GM19438 (cell line): ENCODE measurements at regions not wholly inside any gene's neighbourhood (a gene's known extent, or its start where the extent isn't known, plus 50 kb on each side); places are given as distances from the start of the nearest gene placed in this dataset.
A peak's percentile ranks its signal among the peaks of the same experiment; 100 is the strongest.

ENCODE experiments used
- ATAC-seq: cut with Tn5 transposase; IDR thresholded peaks from one replicate; pipeline ENCODE4 v1.9.1; 2021; ENCODE audit warnings: low read depth; ENCODE audit not compliant: unreplicated experiment

DNA sequence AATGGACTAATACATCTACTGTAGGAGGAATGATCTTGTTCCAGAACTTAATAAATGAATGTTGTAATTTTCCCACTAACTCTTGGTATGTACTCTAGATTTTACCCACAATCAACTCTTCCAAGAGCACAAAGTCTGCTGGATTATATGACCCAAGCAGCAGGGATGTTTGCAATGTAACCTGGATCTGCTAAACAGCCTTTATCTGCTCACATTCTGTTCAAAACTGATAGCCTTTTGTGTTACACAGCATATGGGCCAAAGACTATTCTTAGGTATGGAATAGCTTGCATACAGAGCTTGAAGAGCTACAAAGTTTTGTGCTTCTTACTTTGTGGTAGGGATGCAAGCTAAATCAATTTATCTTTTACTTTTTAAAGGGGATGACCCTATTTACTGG, 213.7 kb upstream of the DCN start:
- ATAC-seq, result no peak

DNA sequence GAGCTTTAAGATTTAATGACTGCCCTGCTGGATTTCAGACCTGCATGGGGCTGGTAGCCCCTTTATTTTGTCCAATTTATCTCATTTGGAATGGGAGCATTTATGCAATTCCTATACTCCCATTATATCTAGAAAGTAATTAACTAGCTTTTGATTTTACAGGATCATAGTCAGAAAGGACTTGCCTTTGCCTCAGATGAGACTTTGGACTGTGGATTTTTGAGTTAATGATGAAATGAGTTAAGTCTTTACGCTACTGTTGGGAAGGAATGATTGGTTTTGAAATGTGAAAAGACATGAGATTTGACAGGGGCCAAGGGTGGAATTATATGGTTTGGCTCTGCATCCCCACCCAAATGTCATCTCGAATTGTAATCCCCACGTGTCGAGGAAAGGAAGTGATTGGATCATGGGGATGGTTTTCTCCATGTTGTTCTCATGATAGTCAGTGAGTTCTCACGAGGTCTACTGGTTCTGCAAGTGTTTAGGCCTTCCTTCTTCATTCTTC, 213.1 kb upstream of the DCN start:
- ATAC-seq, result no peak

DNA sequence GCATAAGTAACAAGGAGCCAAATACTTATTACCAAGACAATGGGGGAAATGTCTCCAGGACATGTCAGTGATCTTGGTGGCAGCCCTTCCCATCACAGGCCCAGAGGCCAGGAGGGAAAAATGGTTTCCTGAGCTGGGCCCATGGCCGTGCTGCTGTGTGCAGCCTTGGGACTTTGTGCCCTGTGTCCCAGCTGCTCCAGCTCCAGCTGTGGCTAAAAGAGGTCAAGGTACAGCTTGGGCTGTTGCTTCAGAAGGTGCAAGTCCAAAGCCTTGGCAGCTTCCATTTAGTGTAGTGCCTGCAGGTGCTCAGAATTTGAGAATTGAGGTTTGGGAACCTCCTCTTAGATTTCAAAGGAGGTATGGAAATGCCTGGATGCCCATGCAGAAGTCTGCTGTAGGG, 212.3 kb upstream of the DCN start:
- no peak for ATAC-seq

DNA sequence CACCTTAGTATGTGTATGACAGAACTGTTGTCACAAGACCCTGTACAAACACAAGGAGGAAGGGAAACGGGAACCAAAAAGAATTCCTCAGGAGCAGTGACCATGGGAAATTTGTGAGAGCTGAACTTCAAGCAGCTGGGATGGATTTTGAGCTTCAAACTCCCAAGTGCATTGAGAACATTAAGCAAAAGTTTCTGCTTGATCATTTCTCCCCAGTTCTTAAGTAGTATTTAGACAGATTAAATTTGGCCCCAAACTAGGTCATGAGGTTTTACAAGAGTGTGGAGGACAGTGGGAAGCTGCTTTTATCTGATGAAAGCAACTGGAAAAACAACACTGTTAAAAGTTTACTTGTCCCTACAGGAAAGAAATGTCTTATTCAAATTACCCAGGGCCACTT, 206.0 kb upstream of the DCN start:
- no peak for ATAC-seq

DNA sequence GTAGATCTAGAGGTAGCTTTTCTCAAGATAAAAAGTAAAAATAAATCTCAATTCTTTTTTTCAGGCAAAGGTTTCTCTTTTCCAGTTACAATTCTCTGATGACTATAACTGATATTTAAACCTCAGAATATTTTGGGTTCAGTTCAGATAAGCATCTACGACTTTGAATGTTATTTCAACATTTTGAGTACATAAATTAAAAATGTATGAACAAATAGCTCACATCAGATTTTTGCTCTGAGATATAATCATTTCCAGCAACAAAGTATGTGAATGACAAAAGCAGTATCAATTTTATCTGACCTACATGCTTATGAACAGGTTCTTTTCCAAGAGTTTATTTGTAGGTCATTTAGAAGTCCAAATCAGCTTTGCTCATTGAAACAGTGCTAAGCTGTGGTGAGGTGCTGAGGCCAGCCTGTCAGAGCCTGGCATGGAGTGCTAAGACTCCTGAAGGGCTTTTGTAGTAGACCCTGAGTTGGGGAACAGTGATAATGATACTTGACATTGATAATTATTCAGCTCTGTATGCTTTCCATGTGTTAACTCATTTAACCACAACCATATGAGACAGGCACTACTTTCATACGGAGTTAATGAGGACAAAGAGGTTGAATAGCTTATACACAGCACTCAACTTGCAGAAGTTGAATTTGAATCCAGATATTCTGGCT, 205.0 kb upstream of the DCN start:
- ATAC-seq, result no peak

DNA sequence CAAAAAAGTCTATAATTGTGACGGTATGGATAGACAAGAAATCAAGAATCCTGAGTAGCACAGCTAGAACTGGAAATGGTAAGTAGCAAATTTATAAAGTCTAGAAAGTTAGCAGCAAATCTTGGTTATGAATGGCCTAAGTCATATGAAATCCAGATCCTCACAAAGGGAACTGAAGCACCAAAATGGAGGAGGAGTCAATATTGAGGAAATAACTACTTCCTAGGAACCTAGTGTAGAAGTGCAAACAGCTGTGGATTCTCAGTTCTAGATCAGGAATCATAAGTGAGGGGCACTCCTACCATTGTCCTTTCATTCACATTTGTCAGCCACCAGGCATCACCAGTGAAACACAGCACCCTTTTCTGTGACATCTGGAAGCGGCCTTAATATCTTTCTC, 202.2 kb upstream of the DCN start:
- no peak for ATAC-seq

DNA sequence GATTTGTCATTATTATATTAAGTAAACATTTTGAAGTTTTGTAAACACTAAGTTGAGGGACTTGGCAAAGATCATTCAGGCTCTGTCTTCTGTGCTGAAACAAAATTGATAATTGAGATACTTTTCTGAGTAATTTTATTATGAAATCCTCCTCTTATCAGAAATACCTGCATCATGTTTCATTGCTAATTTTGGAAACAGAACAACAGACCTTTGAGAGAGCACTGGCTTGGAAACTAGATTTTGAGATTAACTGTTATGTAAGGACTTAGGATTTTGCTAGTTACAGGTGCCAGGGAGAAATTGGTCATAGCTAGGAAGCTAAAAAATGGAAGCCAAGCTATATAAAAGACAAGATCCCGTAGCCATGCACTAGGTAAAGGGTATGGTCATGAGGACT, 201.7 kb upstream of the DCN start:
- no peak for ATAC-seq

DNA sequence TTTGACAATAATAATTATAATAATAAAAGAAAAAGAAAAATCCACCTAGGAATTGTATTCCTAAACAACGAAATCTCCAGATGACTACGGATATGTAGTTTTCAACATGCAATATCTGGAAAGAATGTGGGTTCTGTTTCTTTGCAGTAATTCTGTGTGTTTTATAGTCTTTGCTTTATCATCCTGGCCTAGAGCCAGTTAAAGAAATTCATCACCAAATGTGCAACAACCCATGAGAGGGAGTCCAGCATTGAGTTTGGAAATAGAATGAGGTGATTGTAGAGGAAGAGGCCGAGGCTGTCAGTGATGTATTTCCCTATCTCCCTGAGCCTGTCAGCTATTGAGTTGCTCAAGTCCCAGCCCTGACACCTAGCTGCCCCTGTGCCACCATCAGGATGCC, 200.5 kb upstream of the DCN start:
- no peak for ATAC-seq

DNA sequence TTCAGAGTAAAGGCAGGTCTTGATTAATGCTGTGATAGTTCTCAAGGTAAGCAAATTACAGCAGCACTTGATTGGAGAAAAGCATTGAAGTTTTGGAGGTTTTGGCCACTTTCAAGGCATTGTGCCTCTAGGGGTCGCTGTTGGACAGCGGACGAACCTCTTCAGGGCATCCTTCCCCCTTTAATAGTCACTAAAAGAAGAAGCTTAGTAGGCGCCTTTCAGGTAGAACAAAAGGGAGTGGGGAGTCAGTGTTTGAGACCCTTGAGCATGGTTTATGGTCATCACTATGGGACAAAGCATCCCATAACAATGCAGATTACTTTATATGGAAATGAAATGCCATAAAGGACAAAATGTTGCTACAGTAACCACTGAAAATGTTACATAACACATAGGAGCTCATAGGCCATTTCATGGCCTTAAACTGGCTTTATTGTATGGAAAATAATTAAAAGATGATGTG, 199.5 kb upstream of the DCN start:
- ATAC-seq, result peak; percentile 86

DNA sequence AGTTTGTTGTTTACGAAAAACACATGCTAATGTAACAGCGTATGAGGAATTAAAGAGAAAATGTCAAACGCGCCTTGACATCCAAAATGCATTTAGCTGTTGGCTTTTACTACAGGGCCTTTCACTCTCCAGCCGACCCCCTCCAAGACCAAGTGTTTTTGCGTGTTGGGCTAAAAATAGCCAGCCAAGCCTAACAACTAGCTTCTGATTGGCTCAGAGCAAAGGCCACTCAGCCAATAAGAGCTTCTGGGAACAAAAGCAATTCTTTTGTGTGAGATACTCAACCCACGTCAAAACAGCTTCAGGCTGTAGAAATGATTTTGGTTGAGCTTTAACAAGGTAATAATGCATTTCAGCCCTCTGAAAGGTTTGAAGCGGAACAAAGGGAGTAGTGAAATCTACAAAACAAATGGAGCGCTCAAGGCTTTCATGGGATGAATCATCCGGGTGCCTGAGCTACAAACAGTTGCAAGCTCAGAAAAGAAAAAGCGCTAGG, 198.7 kb upstream of the DCN start:
- ATAC-seq, result peak; percentile 43

DNA sequence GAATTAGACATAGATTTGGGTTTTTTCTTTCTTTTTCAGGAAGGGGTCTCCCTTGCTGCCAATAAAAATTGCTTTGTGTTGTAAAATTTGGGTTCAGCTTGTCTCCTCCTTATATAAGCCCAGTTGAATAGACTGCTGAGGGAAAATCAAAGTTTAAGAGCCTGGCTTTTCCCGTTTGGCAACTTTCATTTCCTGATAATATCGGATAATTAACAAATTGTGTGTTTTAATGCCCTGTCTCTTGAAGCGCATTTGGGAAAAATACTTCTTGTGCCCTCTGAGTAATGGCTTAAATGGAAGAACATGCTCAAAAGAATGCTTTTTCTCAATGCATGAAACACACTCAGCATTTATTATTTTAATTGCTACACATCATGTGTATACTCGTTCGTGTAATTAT, 198.0 kb upstream of the DCN start:
- no peak for ATAC-seq

DNA sequence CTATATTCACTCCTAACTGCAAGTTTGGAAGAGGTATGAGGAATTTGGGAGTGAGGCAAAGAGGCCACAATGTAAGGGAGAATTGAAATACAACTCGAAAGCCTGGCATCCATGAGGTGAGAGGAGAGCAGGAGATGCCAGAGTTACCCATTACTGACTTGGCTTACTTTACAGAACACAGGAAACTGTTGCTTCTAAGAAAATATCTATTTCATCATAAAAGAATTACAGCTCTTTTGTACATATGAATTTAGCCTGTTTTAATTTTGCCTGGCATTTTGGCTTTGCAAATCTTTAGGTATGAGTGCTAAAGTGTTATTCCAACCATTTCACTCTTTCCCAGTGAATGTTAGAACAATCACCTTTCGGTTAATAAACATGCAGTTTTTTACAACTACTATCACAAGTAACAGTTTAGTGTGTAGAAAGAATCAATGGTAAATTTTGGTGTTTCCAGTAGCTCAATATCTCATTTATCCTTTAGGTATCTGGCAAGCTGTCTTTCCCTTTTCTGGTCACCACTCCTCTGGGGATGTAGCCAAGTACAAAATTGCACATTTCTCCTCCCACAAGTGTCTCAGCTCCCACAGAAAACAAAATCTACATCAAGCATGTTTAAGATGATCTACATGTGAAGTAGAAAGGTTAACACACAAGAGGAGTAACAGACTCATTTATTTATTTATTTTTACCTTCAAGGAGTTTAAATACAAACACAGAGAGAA, 196.6 kb upstream of the DCN start:
- ATAC-seq, result no peak

DNA sequence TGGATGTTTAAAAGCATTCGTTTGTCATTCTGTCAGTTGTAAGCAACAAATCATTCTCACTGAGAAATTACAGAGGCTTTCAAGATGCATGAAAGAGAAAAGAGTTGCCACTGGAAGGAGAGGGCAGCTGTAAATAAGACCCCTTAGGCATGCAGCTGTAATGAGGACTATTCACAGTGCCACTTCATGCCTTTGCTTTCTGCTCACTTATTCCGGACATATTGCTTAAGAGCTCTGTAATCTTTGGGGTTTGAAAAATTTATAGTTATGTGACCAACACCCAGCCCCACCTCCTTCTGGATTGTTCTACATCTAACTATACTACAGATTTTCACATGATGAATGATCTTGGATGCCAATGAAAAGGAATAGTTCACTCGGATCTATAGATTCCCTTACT, 194.8 kb upstream of the DCN start:
- ATAC-seq, result no peak

DNA sequence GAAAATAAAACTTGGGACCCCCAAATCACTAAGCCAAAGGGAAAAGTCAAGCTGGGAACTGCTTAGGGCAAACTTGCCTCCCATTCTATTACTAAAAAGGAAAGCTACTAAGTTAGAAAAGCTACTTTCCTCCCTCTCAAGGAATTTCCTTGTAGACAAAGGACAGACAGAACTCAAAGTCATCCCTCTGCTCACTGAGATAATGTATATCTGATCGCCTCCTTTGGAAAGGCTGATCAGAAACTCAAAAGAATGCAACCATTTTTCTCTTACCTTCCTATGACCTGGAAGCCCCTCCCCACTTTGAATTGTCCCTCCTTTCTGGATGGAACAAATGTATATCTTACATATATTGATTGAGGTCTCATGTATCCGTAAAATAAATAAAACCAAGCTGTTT, 190.5 kb upstream of the DCN start:
- ATAC-seq, result no peak

DNA sequence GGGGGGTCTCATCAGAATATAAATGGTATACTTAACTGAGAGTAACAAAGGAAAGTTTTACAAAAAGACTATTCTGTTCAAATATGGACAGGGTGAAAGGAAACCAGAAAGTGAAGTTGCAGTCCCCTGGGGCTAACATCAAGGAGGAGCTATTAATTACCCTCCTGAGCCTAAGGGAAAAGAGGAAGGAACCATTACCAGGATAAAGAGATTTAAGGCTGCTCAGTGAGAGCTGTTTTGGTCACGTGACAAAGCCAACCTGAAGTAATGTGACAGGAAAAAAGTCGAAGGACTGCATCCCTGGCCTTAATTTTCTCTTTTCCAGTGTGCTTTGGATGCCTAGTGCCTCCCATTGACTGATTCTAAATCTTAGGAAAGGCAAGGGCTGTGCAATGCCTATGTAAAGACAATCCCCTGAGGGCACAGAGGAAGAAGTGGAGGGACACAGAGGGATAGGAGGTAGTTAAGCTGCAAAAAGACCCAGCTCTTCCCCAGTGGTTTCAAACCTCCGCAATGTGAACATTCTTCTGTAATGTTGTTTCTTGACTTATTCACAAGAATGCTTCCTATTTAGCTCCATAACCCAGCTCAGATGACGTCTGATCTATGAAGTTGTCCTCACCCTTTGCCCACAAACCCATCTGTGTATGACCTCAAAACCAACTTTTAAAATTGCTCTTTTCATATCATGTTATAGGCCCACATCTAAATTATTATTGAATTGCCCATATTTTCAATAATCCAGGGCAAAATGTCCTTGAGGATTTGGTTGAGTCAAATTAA, 187.7 kb upstream of the DCN start:
- ATAC-seq, result no peak

DNA sequence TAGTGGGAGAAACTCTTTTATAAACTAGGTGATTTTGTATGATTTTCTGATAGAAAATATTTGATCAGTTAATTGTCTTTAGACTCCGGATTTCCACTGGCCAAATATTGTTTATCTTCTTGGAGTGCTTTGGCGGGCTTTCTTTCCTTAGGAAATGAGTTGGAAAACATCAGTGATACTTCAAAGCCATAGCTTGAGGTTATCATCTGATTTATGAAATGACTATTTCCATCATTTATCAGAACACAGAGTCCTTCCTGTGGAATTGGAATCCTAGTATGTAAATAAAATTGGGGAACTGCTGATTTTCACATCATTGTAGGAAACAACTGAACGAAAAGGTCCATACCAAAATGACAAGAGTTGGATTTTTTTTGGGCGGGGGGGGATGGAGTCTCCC, 186.0 kb upstream of the DCN start:
- no peak for ATAC-seq

DNA sequence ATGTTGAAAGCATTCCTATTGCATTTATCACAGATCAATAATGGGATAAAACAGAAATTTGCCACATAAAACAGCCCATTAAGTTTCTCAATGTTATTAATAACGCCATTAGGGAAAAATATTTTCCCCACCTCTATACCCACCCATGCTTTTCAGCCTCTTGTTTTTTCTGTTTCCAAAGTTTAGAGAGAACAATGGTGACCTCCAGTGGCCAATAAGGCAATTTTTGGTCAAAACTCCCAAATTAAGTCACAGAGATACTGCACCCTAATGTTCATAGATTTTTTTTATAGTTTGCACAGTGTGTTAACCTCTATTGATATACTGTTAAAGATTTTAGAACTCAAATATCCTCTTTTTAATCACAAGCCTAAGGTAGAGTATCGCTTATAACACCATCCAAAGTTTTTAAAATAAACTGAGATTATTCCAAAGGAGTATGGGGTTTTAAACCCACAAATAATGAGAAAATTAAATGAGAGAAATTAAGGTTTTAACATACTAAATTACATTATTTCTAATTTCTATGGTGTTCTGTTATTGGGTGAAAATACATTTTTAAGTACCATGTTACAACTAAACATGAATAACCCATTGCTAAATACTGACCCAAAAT, 184.7 kb upstream of the DCN start:
- no peak for ATAC-seq

DNA sequence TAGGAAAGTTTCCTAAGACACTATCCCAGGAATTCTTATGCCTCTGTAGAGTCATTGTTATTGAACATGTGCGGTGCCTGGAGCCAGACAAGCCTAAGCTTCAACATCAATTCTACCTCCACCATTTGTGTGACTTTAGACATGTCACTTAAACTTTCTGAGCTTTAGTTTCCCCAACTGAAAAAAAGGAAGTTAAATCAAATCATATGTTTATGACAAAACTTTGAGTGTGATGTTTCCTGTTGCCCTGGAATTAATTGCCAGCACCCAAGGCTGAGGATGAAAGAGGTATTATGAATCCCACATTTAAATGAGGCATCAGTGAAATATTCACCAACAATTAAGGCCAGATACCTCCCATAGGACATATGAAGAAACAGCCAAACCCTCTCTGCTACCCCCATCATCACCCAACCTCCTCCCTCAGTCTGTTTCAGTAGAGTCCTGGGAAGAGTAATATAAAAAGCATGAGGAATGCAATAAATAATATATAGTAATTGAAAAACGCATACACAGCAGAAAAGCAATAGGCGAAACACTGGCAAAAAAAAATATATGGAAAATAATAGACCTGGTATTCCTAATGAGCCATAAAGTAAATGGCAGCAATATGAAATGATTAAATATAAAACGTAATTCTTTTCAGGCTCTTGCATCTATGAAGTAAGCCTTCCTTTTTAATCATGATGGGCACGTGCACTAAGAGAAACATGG, 182.0 kb upstream of the DCN start:
- ATAC-seq, result no peak

DNA sequence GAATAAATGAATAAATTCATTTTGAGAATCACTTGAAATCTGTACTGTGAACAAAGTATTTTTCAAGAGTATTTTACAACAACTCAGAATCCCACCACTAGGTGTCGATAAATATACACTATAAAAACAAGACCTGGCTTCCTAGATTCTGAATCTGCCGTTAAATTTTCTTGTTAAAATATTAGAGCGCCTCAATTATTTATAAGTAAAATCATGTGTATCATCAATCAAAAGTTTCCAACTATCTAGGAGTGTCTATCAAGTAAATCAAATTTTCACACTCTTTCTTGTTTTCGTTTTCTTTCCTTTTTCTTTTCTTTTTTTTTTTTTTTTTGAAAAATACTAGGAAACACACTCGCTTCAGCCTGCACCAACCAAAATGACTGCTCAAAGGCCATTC, 179.2 kb upstream of the DCN start:
- ATAC-seq, result no peak

DNA sequence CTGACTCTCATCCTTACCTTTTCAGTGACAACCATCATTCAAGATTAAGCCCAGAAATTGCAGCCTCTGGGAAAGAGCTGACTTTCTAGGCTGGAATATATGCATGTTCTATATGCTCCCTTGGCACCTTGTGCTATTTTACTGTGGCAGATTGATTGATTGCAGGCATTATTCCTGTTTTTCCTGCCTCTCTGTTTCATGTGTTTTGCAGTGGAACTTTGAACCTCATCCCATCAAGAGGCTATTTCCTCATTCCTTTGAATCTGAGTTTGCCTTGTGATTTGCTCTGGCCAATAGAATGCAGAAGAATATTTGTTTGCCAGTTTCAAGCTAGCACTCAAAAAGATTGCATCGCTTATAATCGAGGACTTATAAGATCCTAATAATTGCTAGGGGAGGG, 174.8 kb upstream of the DCN start:
- no peak for ATAC-seq
